SK-N-SH (cell line): ENCODE measurements at regions not wholly inside any gene's neighbourhood (a gene's known extent, or its start where the extent isn't known, plus 50 kb on each side); places are given as distances from the start of the nearest gene placed in this dataset.

Experiments used
- CTCF ChIA-PET: fragments of 300-600, 350-600 bp; formaldehyde crosslinking; extraction: SDS; loops from one replicate; lab custom pipeline; 2021; lab: Yijun Ruan, JAX
- POLR2A ChIA-PET: fragments of 350-600 bp; sonication (Branson Sonifier 250); formaldehyde crosslinking; extraction: SDS; loops from one replicate; lab custom pipeline; 2020; ENCODE audit warnings: antibody characterized with exemption, inconsistent platforms; lab: Yijun Ruan, JAX
- DNase-seq: peaks from one replicate; pipeline ENCODE4 v3.0.0; 2012
- H2AFZ ChIP-seq: fragments of 200-600 bp; sonication (generic); 2 replicates; pipeline ENCODE4 v1.8.1; 2016; ENCODE audit warnings: antibody characterized with exemption, mild to moderate bottlenecking, low read depth
- H3F3A ChIP-seq: fragments of 200-600 bp; sonication (generic); replicated peaks from 2 replicates; pipeline ENCODE3; 2016; ENCODE audit warnings: antibody characterized with exemption, mild to moderate bottlenecking; ENCODE audit not compliant: insufficient read depth
- H3K27ac ChIP-seq, 2 experiments: fragments of 200-500 bp in 1 of 2; fragments of 200-600 bp in 1 of 2; sonication (Bioruptor generic) in 1 of 2; sonication (generic), shearing (Covaris generic) in 1 of 2; 2 replicates each; pipeline versions ENCODE4 v1.5.1 to v1.6.1; 2014 to 2016; ENCODE audit warnings: low read depth in 2 of 2, inconsistent platforms in 1 of 2, low read length in 1 of 2, mild to moderate bottlenecking in 1 of 2, mixed read lengths in 1 of 2
- H3K27me3 ChIP-seq: fragments of 200-600 bp; sonication (generic), shearing (Covaris generic); 2 replicates; pipeline ENCODE4 v1.6.1; 2016; ENCODE audit warnings: mixed run types; ENCODE audit not compliant: insufficient read depth
- H3K36me3 ChIP-seq, 2 experiments: fragments of 200-500 bp in 1 of 2; fragments of 200-600 bp in 1 of 2; sonication (Bioruptor generic) in 1 of 2; sonication (generic) in 1 of 2; replicated peaks in 1 of 2; 2 replicates each; pipeline versions ENCODE3 to v1.5.1; 2014 to 2016; ENCODE audit warnings: low read length in 1 of 2, mild to moderate bottlenecking in 1 of 2; ENCODE audit not compliant: insufficient read depth in 2 of 2, control insufficient read depth in 1 of 2
- H3K4me1 ChIP-seq, 2 experiments: fragments of 200-500 bp in 1 of 2; fragments of 200-600 bp in 1 of 2; sonication (Bioruptor generic) in 1 of 2; sonication (generic), shearing (Covaris generic) in 1 of 2; 2 replicates each; pipeline versions ENCODE4 v1.5.1 to v1.6.1; 2014 to 2016; ENCODE audit warnings: low read depth in 1 of 2, low read length in 1 of 2, mixed run types in 1 of 2; ENCODE audit not compliant: insufficient read depth in 2 of 2, control insufficient read depth in 1 of 2
- H3K4me2 ChIP-seq: fragments of 200-600 bp; sonication (generic), shearing (Covaris generic); 2 replicates; pipeline ENCODE4 v1.6.1; 2017; ENCODE audit warnings: mixed run types
- H3K4me3 ChIP-seq, 2 experiments: fragments of 200-500 bp in 1 of 2; fragments of 200-600 bp in 1 of 2; sonication (Bioruptor generic) in 1 of 2; sonication (generic), shearing (Covaris generic) in 1 of 2; 2 replicates each; pipeline versions ENCODE4 v1.5.1 to v1.8.1; 2014 to 2016; ENCODE audit warnings: low read depth in 2 of 2, inconsistent platforms in 1 of 2, low read length in 1 of 2, mild to moderate bottlenecking in 1 of 2, mixed read lengths in 1 of 2, moderate library complexity in 1 of 2
- H3K79me2 ChIP-seq: fragments of 200-600 bp; sonication (generic); 2 replicates; pipeline ENCODE4 v1.8.1; 2017; ENCODE audit warnings: mild to moderate bottlenecking; ENCODE audit not compliant: insufficient read depth
- H3K9ac ChIP-seq: fragments of 200-600 bp; sonication (generic); 2 replicates; pipeline ENCODE4 v1.6.1; 2017; ENCODE audit warnings: mixed run types
- H3K9me2 ChIP-seq: fragments of 200-600 bp; sonication (generic); 2 replicates; pipeline ENCODE4 v1.6.1; 2017; ENCODE audit warnings: mixed run types
- H3K9me3 ChIP-seq: fragments of 200-600 bp; sonication (generic); 2 replicates; pipeline ENCODE4 v1.6.1; 2017; ENCODE audit warnings: mixed run types, mild to moderate bottlenecking, moderate library complexity
- H4K20me1 ChIP-seq: fragments of 200-600 bp; sonication (generic); 2 replicates; pipeline ENCODE4 v1.6.1; 2017; ENCODE audit warnings: mild to moderate bottlenecking, mixed run types; ENCODE audit not compliant: insufficient read depth
- CHD2 ChIP-seq: fragments of 150-350 bp; IDR thresholded peaks from 2 replicates; pipeline ENCODE4 v1.6.1; 2018; ENCODE audit warnings: low read length; ENCODE audit not compliant: partially characterized antibody
- FOXJ3 ChIP-seq: sonication (generic); formaldehyde crosslinking; IDR thresholded peaks from 2 replicates; pipeline ENCODE4 v1.5.1; 2020; ENCODE audit warnings: mild to moderate bottlenecking, missing genetic modification reagents
- IRF3 ChIP-seq: fragments of 150-350 bp; IDR thresholded peaks from 2 replicates; pipeline ENCODE4 v1.6.1; 2016; ENCODE audit warnings: mild to moderate bottlenecking, low read depth, low read length
- MAX ChIP-seq: IDR thresholded peaks from 2 replicates; pipeline ENCODE4 v1.4.0; 2012; ENCODE audit warnings: low read depth
- MXI1 ChIP-seq: IDR thresholded peaks from 2 replicates; pipeline ENCODE4 v1.6.1; 2012; ENCODE audit warnings: mild to moderate bottlenecking, low read depth, low read length, improper control_type of control experiment
- NFIC ChIP-seq: IDR thresholded peaks from 2 replicates; pipeline ENCODE4 v1.4.0; 2012; ENCODE audit warnings: borderline replicate concordance
- NRF1 ChIP-seq: IDR thresholded peaks from 2 replicates; pipeline ENCODE4 v1.6.1; 2012; ENCODE audit warnings: low read depth, mild to moderate bottlenecking, low read length
- SIN3A ChIP-seq: IDR thresholded peaks from 2 replicates; pipeline ENCODE4 v1.6.1; 2012; ENCODE audit warnings: low read depth, mild to moderate bottlenecking, low read length, moderate library complexity, borderline replicate concordance
- TCF12 ChIP-seq: IDR thresholded peaks from 2 replicates; pipeline ENCODE4 v1.4.0; 2012
- USF1 ChIP-seq: IDR thresholded peaks from 2 replicates; pipeline ENCODE4 v1.4.0; 2012; ENCODE audit warnings: low read depth, borderline replicate concordance
- USF2 ChIP-seq: fragments of 150-350 bp; IDR thresholded peaks from 2 replicates; pipeline ENCODE4 v1.6.1; 2017; ENCODE audit warnings: antibody characterized with exemption, low read length, low read depth, borderline replicate concordance
- WGBS: methylation state at CpG from one replicate; pipeline ENCODE4 v1.1.6; 2017; ENCODE audit warnings: low lambda C conversion rate; 5-methylcytosine and 5-hydroxymethylcytosine counted together
- TF ChIP-seq, protein P1 (sequence below): fragments of 200-600 bp; sonication (generic); IDR thresholded peaks from 2 replicates; pipeline ENCODE4 v1.6.1; 2017; ENCODE audit warnings: antibody characterized with exemption, mild to moderate bottlenecking, moderate library complexity

DNA sequence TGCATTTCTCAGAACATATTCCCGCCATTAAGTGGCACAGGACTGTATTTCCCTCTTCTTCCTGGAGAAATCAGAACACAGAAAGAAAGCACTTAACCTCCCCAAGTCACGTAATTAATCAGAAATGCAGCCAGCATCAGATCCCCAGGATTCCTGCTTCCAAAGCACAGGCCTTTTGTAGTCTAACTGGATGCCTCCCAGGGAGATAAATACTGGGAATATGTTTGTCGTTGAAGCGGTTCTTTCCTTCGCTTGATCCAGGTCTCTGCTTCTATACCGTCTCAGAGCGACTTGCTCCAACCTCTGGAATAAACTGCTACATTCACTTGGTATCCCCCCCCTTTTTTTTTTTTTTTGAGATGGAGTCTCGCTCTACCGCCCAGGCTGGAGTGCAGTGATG is 198.6 kb downstream of the KBTBD8 start (continued):
- TF ChIP-seq, protein P1, sequence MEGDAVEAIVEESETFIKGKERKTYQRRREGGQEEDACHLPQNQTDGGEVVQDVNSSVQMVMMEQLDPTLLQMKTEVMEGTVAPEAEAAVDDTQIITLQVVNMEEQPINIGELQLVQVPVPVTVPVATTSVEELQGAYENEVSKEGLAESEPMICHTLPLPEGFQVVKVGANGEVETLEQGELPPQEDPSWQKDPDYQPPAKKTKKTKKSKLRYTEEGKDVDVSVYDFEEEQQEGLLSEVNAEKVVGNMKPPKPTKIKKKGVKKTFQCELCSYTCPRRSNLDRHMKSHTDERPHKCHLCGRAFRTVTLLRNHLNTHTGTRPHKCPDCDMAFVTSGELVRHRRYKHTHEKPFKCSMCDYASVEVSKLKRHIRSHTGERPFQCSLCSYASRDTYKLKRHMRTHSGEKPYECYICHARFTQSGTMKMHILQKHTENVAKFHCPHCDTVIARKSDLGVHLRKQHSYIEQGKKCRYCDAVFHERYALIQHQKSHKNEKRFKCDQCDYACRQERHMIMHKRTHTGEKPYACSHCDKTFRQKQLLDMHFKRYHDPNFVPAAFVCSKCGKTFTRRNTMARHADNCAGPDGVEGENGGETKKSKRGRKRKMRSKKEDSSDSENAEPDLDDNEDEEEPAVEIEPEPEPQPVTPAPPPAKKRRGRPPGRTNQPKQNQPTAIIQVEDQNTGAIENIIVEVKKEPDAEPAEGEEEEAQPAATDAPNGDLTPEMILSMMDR = no peak

DNA sequence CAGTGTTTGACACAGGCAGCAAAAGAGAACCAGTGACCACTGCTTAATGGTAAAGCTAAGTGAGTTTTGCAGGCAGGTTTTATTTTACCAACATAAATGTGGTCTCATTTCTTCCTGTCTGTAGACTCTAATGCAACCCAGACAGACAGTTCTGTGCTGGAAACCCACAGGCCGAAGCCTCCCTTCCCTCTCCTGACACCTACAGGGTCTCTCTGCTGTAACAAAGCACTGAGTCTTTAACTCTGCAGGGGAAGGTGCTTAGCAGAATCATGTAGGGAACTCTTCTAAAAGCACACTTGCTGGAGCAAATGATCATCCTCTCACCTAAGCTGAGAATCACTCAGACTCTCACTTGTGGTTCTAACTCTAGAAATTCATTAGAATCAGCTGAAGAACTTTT is 200.3 kb downstream of the KBTBD8 start:
- H3K9me3 ChIP-seq = no peaks in the 10 kb centered on the region
- H3K27me3 ChIP-seq = no peaks in the 10 kb centered on the region
- no peaks in the 10 kb centered on the region for H3K36me3 ChIP-seq
- POLR2A ChIA-PET = no interaction called here
- DNase-seq = no peak
- H3K9ac ChIP-seq = no peak overlapping the region
- H3K79me2 ChIP-seq = no peaks in the 10 kb centered on the region
- H3K9me2 ChIP-seq = no peaks in the 10 kb centered on the region
- no peaks in the 10 kb centered on the region for H3K4me1 ChIP-seq
- no peak overlapping the region for H2AFZ ChIP-seq
- no peaks in the 10 kb centered on the region for H4K20me1 ChIP-seq
- CTCF ChIA-PET = interaction anchor here (1.2 kb wide), 1 partner anchor 85 kb away, joined by 4 read pairs; no protein-coding TSS in a partner anchor
- WGBS = 13% methylated on average over 1 of the region's 1 CpG
- no peak overlapping the region for H3K4me2 ChIP-seq
- H3K27ac ChIP-seq = no peak overlapping the region
- no peak overlapping the region for H3K4me3 ChIP-seq
- no peak for TF ChIP-seq NFIC
- no peak for TF ChIP-seq MAX
- TF ChIP-seq MXI1 = no peak
- TF ChIP-seq USF1 = no peak
- TF ChIP-seq NRF1 = no peak
- TF ChIP-seq FOXJ3 (CRISPR knock-in tag) = no peak
- TF ChIP-seq CHD2 = no peak
- no peak for TF ChIP-seq TCF12
- no peak for TF ChIP-seq SIN3A
- no peak for TF ChIP-seq USF2
- H3F3A ChIP-seq = no peaks in the 10 kb centered on the region

DNA sequence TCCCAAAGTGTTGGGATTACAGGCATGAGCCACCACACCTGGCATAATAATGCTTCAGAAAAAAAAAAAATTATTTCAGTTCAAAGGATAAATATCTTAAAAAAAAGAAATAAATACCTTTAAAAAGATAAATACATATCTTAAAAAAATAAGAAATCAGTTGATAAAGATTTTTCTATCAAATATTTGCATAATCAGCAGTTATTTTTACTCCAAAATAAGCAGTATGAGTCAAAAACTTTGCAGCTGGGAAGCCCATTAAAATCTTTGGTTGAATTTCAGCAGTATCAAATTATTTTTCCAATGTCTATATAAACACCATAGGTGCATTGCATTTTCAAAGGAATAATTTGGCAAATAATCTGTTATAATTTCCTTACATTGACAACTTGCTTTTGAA is 202.5 kb downstream of the KBTBD8 start:
- ChIA-PET CTCF (no interaction called here), POLR2A (no interaction called here)

More for the DNA sequence above, 202.5 kb downstream of the KBTBD8 start:
- H3K9ac ChIP-seq = no peak overlapping the region
- H3K36me3 ChIP-seq = no peaks in the 10 kb centered on the region
- H3K27ac ChIP-seq = no peak overlapping the region
- H3K4me2 ChIP-seq = no peak overlapping the region
- no peaks in the 10 kb centered on the region for H4K20me1 ChIP-seq
- H2AFZ ChIP-seq = no peak overlapping the region
- H3K27me3 ChIP-seq = no peaks in the 10 kb centered on the region
- no peaks in the 10 kb centered on the region for H3K79me2 ChIP-seq
- no peaks in the 10 kb centered on the region for H3K9me3 ChIP-seq
- H3F3A ChIP-seq = no peaks in the 10 kb centered on the region
- no peak for TF ChIP-seq IRF3
- DNase-seq = no peak
- H3K4me3 ChIP-seq = no peak overlapping the region
- H3K9me2 ChIP-seq = no peaks in the 10 kb centered on the region
- H3K4me1 ChIP-seq = no peaks in the 10 kb centered on the region
